HEK293T (cell line): ENCODE measurements at regions not wholly inside any gene's neighbourhood (a gene's known extent, or its start where the extent isn't known, plus 50 kb on each side); places are given as distances from the start of the nearest gene placed in this dataset.

ENCODE experiments used
- FOXM1 ChIP-seq: fragments of 450-650 bp; IDR thresholded peaks from 2 replicates; pipeline ENCODE4 v1.6.1; 2017; ENCODE audit warnings: mild to moderate bottlenecking, borderline replicate concordance
- L3MBTL2 ChIP-seq: fragments of 450-650 bp; conservative IDR thresholded peaks from 2 replicates; pipeline ENCODE4 v1.6.1; 2016; ENCODE audit warnings: mild to moderate bottlenecking
- LEF1 ChIP-seq: fragments of 450-650 bp; IDR thresholded peaks from 2 replicates; pipeline ENCODE4 v1.6.1; 2017; ENCODE audit warnings: mild to moderate bottlenecking, borderline replicate concordance
- NFRKB ChIP-seq: fragments of 450-650 bp; IDR thresholded peaks from 2 replicates; pipeline ENCODE4 v1.6.1; 2016; ENCODE audit warnings: mild to moderate bottlenecking, moderate library complexity
- SP1 ChIP-seq: fragments of 450-650 bp; IDR thresholded peaks from 2 replicates; pipeline ENCODE4 v1.6.1; 2017
- ZNF384 ChIP-seq: fragments of 450-650 bp; IDR thresholded peaks from 2 replicates; pipeline ENCODE4 v1.6.1; 2016

GRCh38 chr4:17157304-17157703, 258.9 kb upstream of the LDB2 start:
- TF ChIP-seq NFRKB (no peak), ZNF384 (no peak), SP1 (no peak), LEF1 (no peak), L3MBTL2 (no peak), FOXM1 (no peak)
